Psoas muscle (tissue), 7 donors: ENCODE measurements at regions not wholly inside any gene's neighbourhood (a gene's known extent, or its start where the extent isn't known, plus 50 kb on each side); places are given as distances from the start of the nearest gene placed in this dataset.

ENCODE experiments used
- ATAC-seq, 4 donors: fragments of 200-7000 bp; cut with Tn5 transposase; one replicate each; pipeline ENCODE4 v1.9.1; 2020; ENCODE audit warnings: moderate library complexity in 3 of 4, mild to moderate bottlenecking in 2 of 4
- DNase-seq, 2 donors: peaks; one replicate each; pipeline ENCODE4 v3.0.0-alpha.2; 2020
- H3K27ac ChIP-seq: fragments of 200-600 bp; one replicate; pipeline ENCODE4 v1.8.0; 2022
- H3K27me3 ChIP-seq, 3 donors: fragments of 200-600 bp in 1 of 3; one replicate each; pipeline versions ENCODE4 v1.6.1 to v1.8.0; 2013 to 2022; ENCODE audit warnings: low read length in 2 of 3, mild to moderate bottlenecking in 2 of 3, moderate library complexity in 1 of 3; ENCODE audit not compliant: insufficient read depth in 3 of 3
- H3K36me3 ChIP-seq, 2 donors: fragments of 200-600 bp in 1 of 2; one replicate each; pipeline versions ENCODE4 v1.6.1 to v1.8.0; 2013 to 2022; ENCODE audit warnings: low read depth in 1 of 2, mild to moderate bottlenecking in 1 of 2, moderate library complexity in 1 of 2; ENCODE audit not compliant: insufficient read depth in 1 of 2
- H3K4me1 ChIP-seq: fragments of 200-600 bp; one replicate; pipeline ENCODE4 v1.8.0; 2022
- H3K4me3 ChIP-seq: fragments of 200-600 bp; one replicate; pipeline ENCODE4 v1.8.0; 2022; ENCODE audit warnings: mild to moderate bottlenecking
- H3K9me3 ChIP-seq: fragments of 200-600 bp; one replicate; pipeline ENCODE4 v1.8.0; 2022
- WGBS, 3 donors: extraction: QIAGEN DNeasy Blood & Tissue Kit; methylation state at CpG; one replicate each; pipeline versions ENCODE4 v1.1.6 to v1.1.7; 2013; 5-methylcytosine and 5-hydroxymethylcytosine counted together
- intact Hi-C, 2 donors: fragments of 100-400 bp; cut with DNase I; formaldehyde crosslinking; loops; one replicate each; pipeline versions ENCODE4 v1.11.0 to v1.14.2; 2022
- TF ChIP-seq, protein P1 (sequence below): fragments of 200-600 bp; IDR thresholded peaks from one replicate; pipeline ENCODE4 v1.8.0; 2022; ENCODE audit warnings: antibody characterized with exemption
- donor health status: healthy with polysubstance abuse.
- donor health status: DM: no; HTN: no; CAD: no; lungs with moderate emphysema.
- donor health status: Bipolar disorder and iron deficiency.
- donor health status: healthy.
- donor health status: DM: yes; HTN: yes; CAD: no.
- donor health status: DM: no; HTN: no; CAD: no.
- donor health status: DM: yes; HTN: yes; CAD: no.

DNA sequence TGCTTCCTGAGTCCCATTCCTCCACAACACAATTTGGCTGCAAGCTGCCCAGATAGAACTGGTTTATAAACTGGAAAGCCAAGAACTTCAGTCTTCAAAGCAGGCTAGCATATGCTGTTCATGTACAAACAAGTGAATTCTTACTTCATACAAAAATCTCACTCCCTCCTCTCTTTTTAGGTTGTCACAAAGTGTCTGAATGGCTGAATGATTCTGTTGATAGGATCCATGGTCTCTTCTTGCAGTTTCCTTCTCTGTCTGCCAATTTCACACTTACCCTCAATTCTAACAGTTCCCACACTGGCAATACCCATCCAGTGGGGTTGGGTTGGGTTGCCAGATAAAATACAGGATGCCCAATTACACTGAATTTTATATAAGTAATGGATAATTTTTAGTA is 363.5 kb downstream of the DEPDC1B start:
- H3K27me3 ChIP-seq, result no peaks in the 10 kb centered on the region
- intact Hi-C loops, result no loop called here
- no peaks in the 10 kb centered on the region for H3K4me1 ChIP-seq
- no peaks in the 10 kb centered on the region for H3K36me3 ChIP-seq
- TF ChIP-seq, protein P1, sequence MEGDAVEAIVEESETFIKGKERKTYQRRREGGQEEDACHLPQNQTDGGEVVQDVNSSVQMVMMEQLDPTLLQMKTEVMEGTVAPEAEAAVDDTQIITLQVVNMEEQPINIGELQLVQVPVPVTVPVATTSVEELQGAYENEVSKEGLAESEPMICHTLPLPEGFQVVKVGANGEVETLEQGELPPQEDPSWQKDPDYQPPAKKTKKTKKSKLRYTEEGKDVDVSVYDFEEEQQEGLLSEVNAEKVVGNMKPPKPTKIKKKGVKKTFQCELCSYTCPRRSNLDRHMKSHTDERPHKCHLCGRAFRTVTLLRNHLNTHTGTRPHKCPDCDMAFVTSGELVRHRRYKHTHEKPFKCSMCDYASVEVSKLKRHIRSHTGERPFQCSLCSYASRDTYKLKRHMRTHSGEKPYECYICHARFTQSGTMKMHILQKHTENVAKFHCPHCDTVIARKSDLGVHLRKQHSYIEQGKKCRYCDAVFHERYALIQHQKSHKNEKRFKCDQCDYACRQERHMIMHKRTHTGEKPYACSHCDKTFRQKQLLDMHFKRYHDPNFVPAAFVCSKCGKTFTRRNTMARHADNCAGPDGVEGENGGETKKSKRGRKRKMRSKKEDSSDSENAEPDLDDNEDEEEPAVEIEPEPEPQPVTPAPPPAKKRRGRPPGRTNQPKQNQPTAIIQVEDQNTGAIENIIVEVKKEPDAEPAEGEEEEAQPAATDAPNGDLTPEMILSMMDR, result no peak
- no peak overlapping the region for H3K27ac ChIP-seq
- DNase-seq (no peak), ATAC-seq (no peak)
- no peaks in the 10 kb centered on the region for H3K9me3 ChIP-seq
- no peak overlapping the region for H3K4me3 ChIP-seq

DNA sequence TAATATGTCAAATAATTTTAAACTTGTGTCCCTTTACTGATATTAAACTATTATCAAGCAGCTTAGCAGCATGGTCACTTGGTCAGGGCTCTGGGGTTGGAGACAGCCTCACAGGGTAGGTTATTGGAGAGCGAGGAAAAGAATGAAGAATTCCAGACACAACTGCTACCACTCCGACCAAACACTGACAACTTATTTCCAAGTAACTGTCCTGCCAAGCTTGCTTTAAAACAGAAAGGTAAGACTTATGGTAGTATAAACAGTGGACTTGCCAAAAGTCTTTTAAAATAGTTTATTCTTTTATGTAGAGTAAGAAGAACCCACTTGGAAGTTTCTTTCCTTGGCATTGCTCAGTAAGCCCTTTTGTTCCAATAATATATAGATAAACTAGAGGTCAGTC is 364.1 kb downstream of the DEPDC1B start:
- Histone ChIP-seq H3K4me1 (no peaks in the 10 kb centered on the region), H3K27me3 (no peaks in the 10 kb centered on the region), H3K36me3 (no peaks in the 10 kb centered on the region), H3K9me3 (no peaks in the 10 kb centered on the region), H3K27ac (no peak overlapping the region), H3K4me3 (no peak overlapping the region)
- DNase-seq (no peak), ATAC-seq (no peak)
- 92 to 100% (median 92%) methylated on average over 2 of the region's 2 CpGs for WGBS, 3 donors
- intact Hi-C loops, result no loop called here
- TF ChIP-seq, protein P1, result no peak

DNA sequence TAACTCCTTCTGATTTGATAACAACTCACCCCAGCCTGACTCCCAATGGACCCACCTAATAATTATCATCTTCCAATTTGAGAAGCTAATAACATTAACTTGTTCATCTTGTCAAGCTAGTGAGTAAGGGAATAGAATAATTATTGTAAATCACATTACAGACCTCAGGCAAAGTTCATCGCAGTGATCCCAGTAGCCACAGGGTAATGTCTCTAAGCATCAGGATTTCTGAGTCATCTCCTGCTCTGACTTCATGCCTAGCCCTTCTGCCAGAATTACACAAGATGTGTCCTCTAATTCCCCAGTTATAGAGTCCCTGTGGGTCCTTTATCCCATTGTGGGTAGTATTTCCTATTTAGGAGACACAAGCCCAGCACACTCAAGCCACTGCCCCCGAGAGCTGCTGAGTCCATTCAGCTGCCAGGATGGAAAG is 365.7 kb downstream of the DEPDC1B start:
- no peak for ATAC-seq
- 68 to 81% (median 73%) methylated on average over 2 of the region's 2 CpGs for WGBS, 3 donors
- Histone ChIP-seq H3K4me3 (no peak overlapping the region), H3K27me3 (no peaks in the 10 kb centered on the region), H3K4me1 (no peaks in the 10 kb centered on the region), H3K27ac (no peak overlapping the region), H3K36me3 (no peaks in the 10 kb centered on the region), H3K9me3 (no peaks in the 10 kb centered on the region)
- TF ChIP-seq, protein P1, result no peak
- intact Hi-C loops, result no loop called here
- no peak for DNase-seq

DNA sequence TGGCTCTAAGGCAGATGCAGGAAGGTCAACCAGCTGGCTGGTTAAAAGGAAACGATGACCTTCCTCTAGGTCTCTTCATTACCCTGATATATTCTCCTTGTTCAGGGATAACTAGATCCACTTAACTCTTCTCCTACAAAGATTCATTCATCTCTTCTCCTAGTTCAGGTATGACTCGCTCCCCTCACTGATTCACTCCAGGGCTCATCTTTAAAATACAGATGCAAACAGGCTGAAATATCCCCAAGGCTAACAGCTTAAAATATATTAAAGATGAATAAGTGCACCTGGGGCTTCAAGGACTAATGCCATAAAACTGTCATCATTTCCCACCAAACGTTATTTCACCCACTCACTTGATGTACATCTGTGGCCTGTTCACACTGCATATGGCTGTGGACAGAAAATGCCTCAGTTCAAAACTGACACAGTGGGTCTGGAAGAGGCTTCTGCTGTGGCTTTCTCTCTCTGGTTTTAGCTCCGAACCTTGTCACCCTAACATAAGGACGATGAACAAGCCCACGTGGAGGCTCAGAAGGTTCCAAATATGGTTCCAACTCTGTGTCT is 366.9 kb downstream of the DEPDC1B start:
- TF ChIP-seq, protein P1, result no peak
- no peaks in the 10 kb centered on the region for H3K9me3 ChIP-seq
- H3K36me3 ChIP-seq, result no peaks in the 10 kb centered on the region
- intact Hi-C loops, result no loop called here
- WGBS, 3 donors, result 76 to 80% (median 79%) methylated on average over 6 of the region's 6 CpGs
- no peak overlapping the region for H3K4me3 ChIP-seq
- no peak overlapping the region for H3K27ac ChIP-seq
- DNase-seq, result no peak
- no peaks in the 10 kb centered on the region for H3K27me3 ChIP-seq
- no peaks in the 10 kb centered on the region for H3K4me1 ChIP-seq
- ATAC-seq, result no peak

DNA sequence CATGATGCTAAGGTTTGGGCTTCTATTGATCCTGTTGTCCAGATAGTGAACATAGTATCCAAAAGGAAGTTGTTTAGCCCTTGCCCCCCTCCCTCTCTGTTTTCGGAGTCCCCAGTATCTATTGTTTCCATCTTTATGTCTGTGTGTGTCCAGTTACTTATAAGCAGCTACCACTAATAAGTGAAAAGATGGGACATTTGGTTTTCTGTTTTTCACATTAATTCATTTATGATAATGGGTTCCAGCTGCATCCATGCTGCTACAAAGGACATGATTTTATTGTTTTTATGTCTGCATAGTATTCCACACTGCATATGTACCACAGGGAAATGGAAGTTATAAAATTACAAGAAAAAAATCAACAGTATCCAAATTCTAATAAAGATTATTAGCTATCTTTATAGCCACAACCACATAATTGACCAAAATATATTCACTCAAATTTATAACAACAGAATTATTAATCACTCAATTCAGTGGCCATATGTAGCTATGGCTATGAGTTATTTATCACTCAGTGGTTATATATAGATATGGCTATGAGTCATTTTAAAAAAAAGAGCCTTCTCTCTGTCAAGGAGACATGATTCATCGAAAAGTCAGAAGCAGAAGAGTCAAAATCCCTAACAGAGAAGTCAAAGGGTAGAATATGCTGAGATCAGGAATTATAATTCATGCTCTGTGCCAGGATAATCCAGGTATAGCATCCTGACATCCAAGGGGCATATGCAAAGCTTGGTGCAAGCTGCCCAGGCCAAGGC is 367.5 kb downstream of the DEPDC1B start:
- DNase-seq, result no peak
- Histone ChIP-seq H3K27me3 (no peaks in the 10 kb centered on the region), H3K27ac (no peak overlapping the region), H3K9me3 (no peaks in the 10 kb centered on the region), H3K36me3 (no peaks in the 10 kb centered on the region), H3K4me1 (no peaks in the 10 kb centered on the region), H3K4me3 (no peak overlapping the region)
- TF ChIP-seq, protein P1, result no peak
- no peak for ATAC-seq
- WGBS, 3 donors, result 77 to 81% (median 79%) methylated on average over 2 of the region's 2 CpGs
- intact Hi-C loops, result no loop called here
